ENCODE measurements at regions not wholly inside any gene's neighbourhood (a gene's known extent, or its start where the extent isn't known, plus 50 kb on each side); places are given as distances from the start of the nearest gene placed in this dataset.

DNA sequence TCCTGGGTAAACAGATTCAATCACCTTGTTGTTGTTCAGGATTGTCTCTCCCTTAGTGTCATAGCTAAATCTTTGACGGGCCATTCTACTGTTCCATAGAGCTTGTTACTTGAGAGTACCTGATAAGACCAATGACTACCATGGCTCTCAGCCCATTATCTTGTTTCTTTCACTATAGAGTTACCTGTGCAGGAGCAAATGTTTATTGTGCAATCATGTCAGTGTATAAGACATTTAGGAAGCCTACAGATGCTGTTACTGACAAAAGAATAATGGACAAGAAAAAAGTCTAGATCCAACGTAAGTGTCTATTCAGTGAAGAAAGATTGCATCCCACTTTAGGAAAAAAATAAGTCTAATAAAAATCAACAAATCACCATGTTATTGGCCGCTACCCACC lies 1041.7 kb upstream of the AUTS2 start:
- in situ Hi-C loops (cut with MboI): no loop called here

DNA sequence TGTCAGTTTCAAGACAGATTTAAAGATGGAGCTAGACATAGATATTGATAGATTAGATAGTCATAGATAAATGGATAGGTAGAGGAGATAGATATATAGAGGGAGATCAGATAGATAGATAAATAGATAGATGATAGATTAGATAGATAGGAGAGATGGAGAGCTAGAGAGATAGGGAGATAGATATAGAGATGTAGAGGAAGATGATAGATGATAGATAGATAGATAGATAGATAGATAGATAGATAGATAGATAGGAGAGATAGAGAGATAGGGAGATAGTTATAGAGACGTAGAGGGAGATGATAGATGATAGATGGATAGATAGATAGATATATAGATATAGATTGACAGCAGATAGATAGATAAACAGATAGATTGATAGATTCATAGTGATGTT lies 1038.8 kb upstream of the AUTS2 start:
- H3K79me2 ChIP-seq (ENCODE audit: insufficient read depth): no peaks in the 10 kb centered on the region
- H3K4me1 ChIP-seq (ENCODE audit: insufficient read depth): no peaks in the 10 kb centered on the region
- H3K27ac ChIP-seq: no peak overlapping the region
- 21 to 44% methylated on average over 1 of the region's 1 CpG for WGBS, 2 experiments (ENCODE audit: low coverage in 1 of 2, low lambda C conversion rate in 2 of 2, missing lambda C conversion rate in 2 of 2)
- H3F3A ChIP-seq (ENCODE audit: insufficient read depth): no peaks in the 10 kb centered on the region
- H4K20me1 ChIP-seq (ENCODE audit: insufficient read depth): no peaks in the 10 kb centered on the region
- H3K4me2 ChIP-seq (ENCODE audit: unreplicated experiment): no peak overlapping the region
- H3K9me3 ChIP-seq (ENCODE audit: low read depth): no peaks in the 10 kb centered on the region
- no peaks in the 10 kb centered on the region for H3K27me3 ChIP-seq (replicated peaks; ENCODE audit: insufficient read depth)
- no peak overlapping the region for H3K9ac ChIP-seq
- no peak overlapping the region for H3K4me3 ChIP-seq
- no peaks in the 10 kb centered on the region for H3K9me2 ChIP-seq (ENCODE audit: insufficient read depth)
- in situ Hi-C loops (cut with MboI): no loop called here
- H3K36me3 ChIP-seq (ENCODE audit: low read depth): no peaks in the 10 kb centered on the region
- H2AFZ ChIP-seq: no peak overlapping the region
- DNase-seq: no peak
- no peak for TF ChIP-seq EZH2 (IDR thresholded peaks at IDR 0.05; ENCODE audit: insufficient read depth, poor library complexity, severe bottlenecking)
- TF ChIP-seq EZH2phosphoT487 (IDR thresholded peaks at IDR 0.05; ENCODE audit: insufficient read depth, low read depth): no peak

More for the DNA sequence above, 1041.7 kb upstream of the AUTS2 start:
- DNase-seq: no peak
- no peaks in the 10 kb centered on the region for H3K9me3 ChIP-seq (ENCODE audit: low read depth)
- H3K27me3 ChIP-seq (replicated peaks; ENCODE audit: insufficient read depth): no peaks in the 10 kb centered on the region
- H3K4me2 ChIP-seq (ENCODE audit: unreplicated experiment): no peak overlapping the region
- H3K9me2 ChIP-seq (ENCODE audit: insufficient read depth): no peaks in the 10 kb centered on the region
- 13 to 22% methylated on average over 3 of the region's 3 CpGs for WGBS, 2 experiments (ENCODE audit: low coverage in 1 of 2, low lambda C conversion rate in 2 of 2, missing lambda C conversion rate in 2 of 2)
- H2AFZ ChIP-seq: no peak overlapping the region
- H4K20me1 ChIP-seq (ENCODE audit: insufficient read depth): no peaks in the 10 kb centered on the region
- H3K4me3 ChIP-seq: no peak overlapping the region
- H3K4me1 ChIP-seq (ENCODE audit: insufficient read depth): no peaks in the 10 kb centered on the region
- no peaks in the 10 kb centered on the region for H3F3A ChIP-seq (ENCODE audit: insufficient read depth)
- H3K9ac ChIP-seq: no peak overlapping the region
- H3K79me2 ChIP-seq (ENCODE audit: insufficient read depth): no peaks in the 10 kb centered on the region
- H3K36me3 ChIP-seq (ENCODE audit: low read depth): no peaks in the 10 kb centered on the region
- no peak for TF ChIP-seq EZH2 (IDR thresholded peaks at IDR 0.05; ENCODE audit: insufficient read depth, poor library complexity, severe bottlenecking)
- no peak for TF ChIP-seq EZH2phosphoT487 (IDR thresholded peaks at IDR 0.05; ENCODE audit: insufficient read depth, low read depth)
- no peak overlapping the region for H3K27ac ChIP-seq

DNA sequence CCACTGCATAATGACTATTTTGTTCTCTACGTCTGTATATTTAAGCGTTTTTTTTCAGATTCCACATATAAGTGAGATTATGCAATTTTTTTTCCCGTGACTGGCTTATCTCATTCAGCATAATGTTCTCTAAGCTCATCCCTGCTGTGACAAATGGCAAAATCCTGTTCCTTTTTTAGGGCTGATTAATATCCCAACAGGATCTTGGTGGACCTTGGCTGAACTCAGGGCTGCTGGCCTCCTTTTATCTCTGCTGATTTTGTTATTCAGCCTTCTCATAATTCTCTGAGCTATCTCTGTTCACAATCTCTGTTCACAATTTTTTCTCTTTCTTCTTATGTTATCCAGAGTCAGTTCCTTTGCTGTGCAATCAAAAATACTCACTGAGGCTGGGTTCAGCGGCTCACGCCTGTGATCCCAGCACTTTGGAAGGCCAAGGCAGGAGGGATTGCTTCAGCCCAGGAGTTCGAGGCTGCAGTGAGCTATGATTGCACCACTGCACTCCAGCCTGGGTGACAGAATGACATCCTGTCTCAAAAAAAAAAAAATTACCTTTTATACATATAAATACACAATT lies 1035.9 kb upstream of the AUTS2 start:
- Histone ChIP-seq H2AFZ (no peak overlapping the region), H3F3A (ENCODE audit: insufficient read depth) (no peaks in the 10 kb centered on the region), H3K9me3 (ENCODE audit: low read depth) (no peaks in the 10 kb centered on the region), H3K36me3 (ENCODE audit: low read depth) (no peaks in the 10 kb centered on the region), H3K9me2 (ENCODE audit: insufficient read depth) (no peaks in the 10 kb centered on the region), H3K4me2 (ENCODE audit: unreplicated experiment) (no peak overlapping the region), H4K20me1 (ENCODE audit: insufficient read depth) (no peaks in the 10 kb centered on the region), H3K79me2 (ENCODE audit: insufficient read depth) (no peaks in the 10 kb centered on the region), H3K27me3 (replicated peaks; ENCODE audit: insufficient read depth) (no peaks in the 10 kb centered on the region), H3K27ac (no peak overlapping the region), H3K9ac (no peak overlapping the region), H3K4me1 (ENCODE audit: insufficient read depth) (no peaks in the 10 kb centered on the region), H3K4me3 (no peak overlapping the region)
- DNase-seq: no peak
- 6 to 9% methylated on average over 6 of the region's 6 CpGs for whole genome bisulfite sequencing, 2 experiments (ENCODE audit: low coverage in 1 of 2, low lambda C conversion rate in 2 of 2, missing lambda C conversion rate in 2 of 2)
- TF ChIP-seq EZH2 (IDR thresholded peaks at IDR 0.05; ENCODE audit: insufficient read depth, poor library complexity, severe bottlenecking) (no peak), EZH2phosphoT487 (IDR thresholded peaks at IDR 0.05; ENCODE audit: insufficient read depth, low read depth) (no peak)
- in situ Hi-C loops (cut with MboI): no loop called here

DNA sequence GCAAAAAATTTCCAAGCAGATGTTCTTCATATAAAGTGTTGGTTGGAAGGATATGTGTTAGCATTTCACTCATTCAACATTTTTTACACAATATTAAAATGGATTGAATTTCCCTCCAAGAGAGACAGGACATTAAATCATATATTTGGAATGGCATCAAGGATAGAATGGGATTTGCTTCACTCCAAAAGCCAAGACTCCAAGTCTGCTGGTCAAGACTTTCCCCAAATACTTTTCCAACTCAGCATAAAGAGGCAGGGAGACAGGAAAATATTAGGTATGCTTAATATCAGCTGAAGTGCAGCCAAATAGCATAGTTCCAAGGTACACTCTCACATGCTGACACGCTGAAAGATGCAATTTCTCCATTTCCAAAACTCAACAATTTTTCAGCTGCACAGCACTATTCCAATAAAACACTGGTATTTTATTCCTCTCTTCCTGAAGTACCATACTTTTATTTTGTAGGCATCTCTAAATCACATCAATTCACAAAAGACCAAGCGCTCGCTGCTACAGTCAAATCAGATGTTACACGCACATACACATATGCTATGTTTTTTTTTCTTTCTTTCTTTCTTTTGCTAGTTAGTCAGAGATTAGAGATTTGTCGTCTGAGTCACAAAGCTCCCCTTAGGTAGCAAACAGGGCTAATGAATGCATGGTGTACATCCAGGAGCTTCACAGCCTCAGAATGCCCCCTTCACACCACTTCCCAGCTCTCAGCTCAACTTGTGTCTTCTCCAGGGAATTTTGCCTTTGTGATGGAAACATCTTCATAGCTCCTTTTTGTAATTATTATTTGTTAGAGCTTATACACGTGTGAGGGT lies 1033.8 kb upstream of the AUTS2 start:
- no peak overlapping the region for H3K9ac ChIP-seq
- no peak overlapping the region for H3K4me3 ChIP-seq
- 3 to 4% methylated on average over 6 of the region's 6 CpGs for WGBS, 2 experiments (ENCODE audit: low coverage in 1 of 2, low lambda C conversion rate in 2 of 2, missing lambda C conversion rate in 2 of 2)
- no peaks in the 10 kb centered on the region for H3F3A ChIP-seq (ENCODE audit: insufficient read depth)
- TF ChIP-seq EZH2phosphoT487 (IDR thresholded peaks at IDR 0.05; ENCODE audit: insufficient read depth, low read depth) (no peak), EZH2 (IDR thresholded peaks at IDR 0.05; ENCODE audit: insufficient read depth, poor library complexity, severe bottlenecking) (no peak)
- no peaks in the 10 kb centered on the region for H3K9me3 ChIP-seq (ENCODE audit: low read depth)
- H3K4me2 ChIP-seq (ENCODE audit: unreplicated experiment): no peak overlapping the region
- H3K27ac ChIP-seq: no peak overlapping the region
- no peaks in the 10 kb centered on the region for H3K36me3 ChIP-seq (ENCODE audit: low read depth)
- no peaks in the 10 kb centered on the region for H3K79me2 ChIP-seq (ENCODE audit: insufficient read depth)
- H2AFZ ChIP-seq: no peak overlapping the region
- H3K4me1 ChIP-seq (ENCODE audit: insufficient read depth): no peaks in the 10 kb centered on the region
- DNase-seq: no peak
- in situ Hi-C loops (cut with MboI): no loop called here
- no peaks in the 10 kb centered on the region for H3K27me3 ChIP-seq (replicated peaks; ENCODE audit: insufficient read depth)
- no peaks in the 10 kb centered on the region for H3K9me2 ChIP-seq (ENCODE audit: insufficient read depth)
- H4K20me1 ChIP-seq (ENCODE audit: insufficient read depth): no peaks in the 10 kb centered on the region

All from GM23248 (cell line).